Activated CD4-positive, alpha-beta T cell treated with anti-CD3 and anti-CD28 coated beads, Interleukin-2, amount 50 U/mL, for 48 hours (primary cell): ENCODE measurements at regions not wholly inside any gene's neighbourhood (a gene's known extent, or its start where the extent isn't known, plus 50 kb on each side); places are given as distances from the start of the nearest gene placed in this dataset.

Experiments
- DNase-seq, 2 experiments: peaks; one replicate each; pipeline ENCODE4 v3.0.0-alpha.2; 2020

GRCh38 chr2:11050565-11050964, 104.7 kb upstream of the SLC66A3 start:
- DNase-seq, result no peak

GRCh38 chr2:11051280-11051679, 104.0 kb upstream of the SLC66A3 start:
- DNase-seq, result no peak

GRCh38 chr2:11053546-11053945, 101.7 kb upstream of the SLC66A3 start:
- no peak for DNase-seq

GRCh38 chr2:11054783-11055678, 100.2 kb upstream of the SLC66A3 start:
- DNase-seq, result no peak

- DNase-seq, result no peak
Measured at GRCh38 chr2:11055679-11056215, 99.5 kb upstream of the SLC66A3 start.

- DNase-seq, result no peak
Measured at GRCh38 chr2:11056614-11057013, 98.7 kb upstream of the SLC66A3 start.

- no peak for DNase-seq
Measured at GRCh38 chr2:11057031-11057430, 98.2 kb upstream of the SLC66A3 start.

- DNase-seq, result no peak
Measured at GRCh38 chr2:11058129-11058528, 97.1 kb upstream of the SLC66A3 start.

GRCh38 chr2:11060376-11061169, 94.7 kb upstream of the SLC66A3 start:
- no peak for DNase-seq

- no peak for DNase-seq
Measured at GRCh38 chr2:11065833-11066485, 89.3 kb upstream of the SLC66A3 start.

GRCh38 chr2:11067221-11068078, 87.8 kb upstream of the SLC66A3 start:
- no peak for DNase-seq

GRCh38 chr2:11068079-11068741, 87.1 kb upstream of the SLC66A3 start:
- DNase-seq, result no peak

- no peak for DNase-seq
Measured at GRCh38 chr2:11068856-11069526, 86.3 kb upstream of the SLC66A3 start.

- DNase-seq, result no peak
Measured at GRCh38 chr2:11069566-11070185, 85.6 kb upstream of the SLC66A3 start.

GRCh38 chr2:11071211-11071610, 84.1 kb upstream of the SLC66A3 start:
- peak; percentile 23 to 32 for DNase-seq

- DNase-seq, result no peak
Measured at GRCh38 chr2:11071939-11072338, 83.3 kb upstream of the SLC66A3 start.

- no peak for DNase-seq
Measured at GRCh38 chr2:11072550-11072949, 82.7 kb upstream of the SLC66A3 start.

GRCh38 chr2:11073251-11073650, 82.0 kb upstream of the SLC66A3 start:
- peak; percentile 35 to 42 for DNase-seq

GRCh38 chr2:11073776-11074175, 81.5 kb upstream of the SLC66A3 start:
- DNase-seq, result no peak

GRCh38 chr2:11074246-11074820, 80.9 kb upstream of the SLC66A3 start:
- DNase-seq, result no peak
